ENCODE measurements at regions not wholly inside any gene's neighbourhood (a gene's known extent, or its start where the extent isn't known, plus 50 kb on each side); places are given as distances from the start of the nearest gene placed in this dataset.

- no peaks in the 10 kb centered on the region for H3K27me3 ChIP-seq (ENCODE audit: control insufficient read depth in 1 of 2, insufficient read depth in 2 of 2, low read length in 2 of 2)
- peaks cover 0 to 2% of the 10 kb centered on the region in 2 donors for H3K36me3 ChIP-seq (ENCODE audit: control insufficient read depth in 2 of 2, insufficient read depth in 2 of 2, low read length in 1 of 2)
- 67 to 74% methylated on average over 1 of the region's 1 CpG for WGBS, 2 donors
- H3K4me1 ChIP-seq (ENCODE audit: control insufficient read depth in 2 of 2, insufficient read depth in 2 of 2, low read length in 1 of 2): peaks cover 0 to 2% of the 10 kb centered on the region in 2 donors
- H3K9me3 ChIP-seq (ENCODE audit: control insufficient read depth in 2 of 2, insufficient read depth in 1 of 2, low read depth in 1 of 2, low read length in 1 of 2): no peaks in the 10 kb centered on the region
- H3K27ac ChIP-seq (ENCODE audit: low read depth in 2 of 2, low read length in 1 of 2): no peak overlapping the region
- H3K4me3 ChIP-seq (ENCODE audit: low read depth in 1 of 2, low read length in 2 of 2): no peak overlapping the region
Observed at GRCh38 chr2:212930556-212931260, 220.7 kb downstream of the IKZF2 start.

- peaks cover 0 to 2% of the 10 kb centered on the region in 2 donors for H3K4me1 ChIP-seq (ENCODE audit: control insufficient read depth in 2 of 2, insufficient read depth in 2 of 2, low read length in 1 of 2)
- H3K4me3 ChIP-seq (ENCODE audit: low read depth in 1 of 2, low read length in 2 of 2): no peak overlapping the region
- H3K27ac ChIP-seq (ENCODE audit: low read depth in 2 of 2, low read length in 1 of 2): peak overlapping the region in 1 of 2 donors; percentile 41
- 88 to 90% methylated on average over 3 of the region's 3 CpGs for WGBS, 2 donors
- H3K27me3 ChIP-seq (ENCODE audit: control insufficient read depth in 1 of 2, insufficient read depth in 2 of 2, low read length in 2 of 2): no peaks in the 10 kb centered on the region
- H3K9me3 ChIP-seq (ENCODE audit: control insufficient read depth in 2 of 2, insufficient read depth in 1 of 2, low read depth in 1 of 2, low read length in 1 of 2): no peaks in the 10 kb centered on the region
- peaks cover 0 to 2% of the 10 kb centered on the region in 2 donors for H3K36me3 ChIP-seq (ENCODE audit: control insufficient read depth in 2 of 2, insufficient read depth in 2 of 2, low read length in 1 of 2)
Observed at GRCh38 chr2:212929971-212930370, 221.4 kb downstream of the IKZF2 start.

- WGBS, 2 donors: 40 to 55% methylated on average over 2 of the region's 2 CpGs
- Histone ChIP-seq H3K27ac (ENCODE audit: low read depth in 2 of 2, low read length in 1 of 2) (no peak overlapping the region), H3K27me3 (ENCODE audit: control insufficient read depth in 1 of 2, insufficient read depth in 2 of 2, low read length in 2 of 2) (no peaks in the 10 kb centered on the region), H3K4me1 (ENCODE audit: control insufficient read depth in 2 of 2, insufficient read depth in 2 of 2, low read length in 1 of 2) (peaks cover 0 to 2% of the 10 kb centered on the region in 2 donors), H3K9me3 (ENCODE audit: control insufficient read depth in 2 of 2, insufficient read depth in 1 of 2, low read depth in 1 of 2, low read length in 1 of 2) (peaks cover 2 to 3% of the 10 kb centered on the region in 2 donors), H3K36me3 (ENCODE audit: control insufficient read depth in 2 of 2, insufficient read depth in 2 of 2, low read length in 1 of 2) (no peaks in the 10 kb centered on the region), H3K4me3 (ENCODE audit: low read depth in 1 of 2, low read length in 2 of 2) (no peak overlapping the region)
Observed at GRCh38 chr2:212929116-212929515, 222.3 kb downstream of the IKZF2 start.

GRCh38 chr2:212928681-212929080 is 222.7 kb downstream of the IKZF2 start:
- no peak overlapping the region for H3K4me3 ChIP-seq (ENCODE audit: low read depth in 1 of 2, low read length in 2 of 2)
- H3K36me3 ChIP-seq (ENCODE audit: control insufficient read depth in 2 of 2, insufficient read depth in 2 of 2, low read length in 1 of 2): no peaks in the 10 kb centered on the region
- WGBS, 2 donors: 53 to 68% methylated on average over 4 of the region's 4 CpGs
- H3K27me3 ChIP-seq (ENCODE audit: control insufficient read depth in 1 of 2, insufficient read depth in 2 of 2, low read length in 2 of 2): no peaks in the 10 kb centered on the region
- peaks cover 0 to 2% of the 10 kb centered on the region in 2 donors for H3K4me1 ChIP-seq (ENCODE audit: control insufficient read depth in 2 of 2, insufficient read depth in 2 of 2, low read length in 1 of 2)
- peaks cover 2 to 3% of the 10 kb centered on the region in 2 donors for H3K9me3 ChIP-seq (ENCODE audit: control insufficient read depth in 2 of 2, insufficient read depth in 1 of 2, low read depth in 1 of 2, low read length in 1 of 2)
- peak overlapping the region; percentile 69 to 91 for H3K27ac ChIP-seq (ENCODE audit: low read depth in 2 of 2, low read length in 1 of 2)

- Histone ChIP-seq H3K4me1 (ENCODE audit: control insufficient read depth in 2 of 2, insufficient read depth in 2 of 2, low read length in 1 of 2) (peaks cover 0 to 2% of the 10 kb centered on the region in 2 donors), H3K36me3 (ENCODE audit: control insufficient read depth in 2 of 2, insufficient read depth in 2 of 2, low read length in 1 of 2) (no peaks in the 10 kb centered on the region), H3K27me3 (ENCODE audit: control insufficient read depth in 1 of 2, insufficient read depth in 2 of 2, low read length in 2 of 2) (no peaks in the 10 kb centered on the region), H3K9me3 (ENCODE audit: control insufficient read depth in 2 of 2, insufficient read depth in 1 of 2, low read depth in 1 of 2, low read length in 1 of 2) (peaks cover 2 to 3% of the 10 kb centered on the region in 2 donors), H3K27ac (ENCODE audit: low read depth in 2 of 2, low read length in 1 of 2) (peak overlapping the region; percentile 53 to 77), H3K4me3 (ENCODE audit: low read depth in 1 of 2, low read length in 2 of 2) (no peak overlapping the region)
- WGBS, 2 donors: 44 to 55% methylated on average over 4 of the region's 4 CpGs
Observed at GRCh38 chr2:212926940-212927339, 224.5 kb downstream of the IKZF2 start.

- H3K9me3 ChIP-seq (ENCODE audit: control insufficient read depth in 2 of 2, insufficient read depth in 1 of 2, low read depth in 1 of 2, low read length in 1 of 2): peaks cover 2 to 3% of the 10 kb centered on the region in 2 donors
- H3K27ac ChIP-seq (ENCODE audit: low read depth in 2 of 2, low read length in 1 of 2): peak overlapping the region in 1 of 2 donors; percentile 27
- peaks cover 0 to 3% of the 10 kb centered on the region in 2 donors for H3K4me1 ChIP-seq (ENCODE audit: control insufficient read depth in 2 of 2, insufficient read depth in 2 of 2, low read length in 1 of 2)
- no peaks in the 10 kb centered on the region for H3K27me3 ChIP-seq (ENCODE audit: control insufficient read depth in 1 of 2, insufficient read depth in 2 of 2, low read length in 2 of 2)
- 73 to 84% methylated on average over 1 of the region's 1 CpG for WGBS, 2 donors
- H3K36me3 ChIP-seq (ENCODE audit: control insufficient read depth in 2 of 2, insufficient read depth in 2 of 2, low read length in 1 of 2): no peaks in the 10 kb centered on the region
- no peak overlapping the region for H3K4me3 ChIP-seq (ENCODE audit: low read depth in 1 of 2, low read length in 2 of 2)
Observed at GRCh38 chr2:212923393-212923792, 228.0 kb downstream of the IKZF2 start.

- WGBS, 2 donors: 76 to 77% methylated on average over 2 of the region's 2 CpGs
- Histone ChIP-seq H3K27ac (ENCODE audit: low read depth in 2 of 2, low read length in 1 of 2) (no peak overlapping the region), H3K4me3 (ENCODE audit: low read depth in 1 of 2, low read length in 2 of 2) (no peak overlapping the region), H3K4me1 (ENCODE audit: control insufficient read depth in 2 of 2, insufficient read depth in 2 of 2, low read length in 1 of 2) (peaks cover 0 to 2% of the 10 kb centered on the region in 2 donors), H3K9me3 (ENCODE audit: control insufficient read depth in 2 of 2, insufficient read depth in 1 of 2, low read depth in 1 of 2, low read length in 1 of 2) (peaks cover 2 to 3% of the 10 kb centered on the region in 2 donors), H3K36me3 (ENCODE audit: control insufficient read depth in 2 of 2, insufficient read depth in 2 of 2, low read length in 1 of 2) (no peaks in the 10 kb centered on the region), H3K27me3 (ENCODE audit: control insufficient read depth in 1 of 2, insufficient read depth in 2 of 2, low read length in 2 of 2) (no peaks in the 10 kb centered on the region)
Observed at GRCh38 chr2:212922701-212923100, 228.7 kb downstream of the IKZF2 start.

GRCh38 chr2:212921711-212922110 is 229.7 kb downstream of the IKZF2 start:
- no peaks in the 10 kb centered on the region for H3K36me3 ChIP-seq (ENCODE audit: control insufficient read depth in 2 of 2, insufficient read depth in 2 of 2, low read length in 1 of 2)
- peaks cover 0 to 2% of the 10 kb centered on the region in 2 donors for H3K4me1 ChIP-seq (ENCODE audit: control insufficient read depth in 2 of 2, insufficient read depth in 2 of 2, low read length in 1 of 2)

GRCh38 chr2:212921061-212921460 is 230.4 kb downstream of the IKZF2 start:
- Histone ChIP-seq H3K9me3 (ENCODE audit: control insufficient read depth in 2 of 2, insufficient read depth in 1 of 2, low read depth in 1 of 2, low read length in 1 of 2) (peaks cover 2 to 3% of the 10 kb centered on the region in 2 donors), H3K36me3 (ENCODE audit: control insufficient read depth in 2 of 2, insufficient read depth in 2 of 2, low read length in 1 of 2) (no peaks in the 10 kb centered on the region), H3K27ac (ENCODE audit: low read depth in 2 of 2, low read length in 1 of 2) (peak overlapping the region in 1 of 2 donors; percentile 78), H3K4me3 (ENCODE audit: low read depth in 1 of 2, low read length in 2 of 2) (no peak overlapping the region), H3K4me1 (ENCODE audit: control insufficient read depth in 2 of 2, insufficient read depth in 2 of 2, low read length in 1 of 2) (peaks cover 0 to 2% of the 10 kb centered on the region in 2 donors), H3K27me3 (ENCODE audit: control insufficient read depth in 1 of 2, insufficient read depth in 2 of 2, low read length in 2 of 2) (no peaks in the 10 kb centered on the region)
- WGBS, 2 donors: 69 to 73% methylated on average over 3 of the region's 3 CpGs

More at GRCh38 chr2:212921711-212922110, 229.7 kb downstream of the IKZF2 start:
- H3K27me3 ChIP-seq (ENCODE audit: control insufficient read depth in 1 of 2, insufficient read depth in 2 of 2, low read length in 2 of 2): no peaks in the 10 kb centered on the region
- H3K4me3 ChIP-seq (ENCODE audit: low read depth in 1 of 2, low read length in 2 of 2): no peak overlapping the region
- peaks cover 2 to 3% of the 10 kb centered on the region in 2 donors for H3K9me3 ChIP-seq (ENCODE audit: control insufficient read depth in 2 of 2, insufficient read depth in 1 of 2, low read depth in 1 of 2, low read length in 1 of 2)
- no peak overlapping the region for H3K27ac ChIP-seq (ENCODE audit: low read depth in 2 of 2, low read length in 1 of 2)

- Histone ChIP-seq H3K27ac (ENCODE audit: low read depth in 2 of 2, low read length in 1 of 2) (peak overlapping the region in 1 of 2 donors; percentile 71), H3K4me1 (ENCODE audit: control insufficient read depth in 2 of 2, insufficient read depth in 2 of 2, low read length in 1 of 2) (peaks cover 0 to 2% of the 10 kb centered on the region in 2 donors), H3K9me3 (ENCODE audit: control insufficient read depth in 2 of 2, insufficient read depth in 1 of 2, low read depth in 1 of 2, low read length in 1 of 2) (no peaks in the 10 kb centered on the region), H3K4me3 (ENCODE audit: low read depth in 1 of 2, low read length in 2 of 2) (no peak overlapping the region), H3K27me3 (ENCODE audit: control insufficient read depth in 1 of 2, insufficient read depth in 2 of 2, low read length in 2 of 2) (no peaks in the 10 kb centered on the region), H3K36me3 (ENCODE audit: control insufficient read depth in 2 of 2, insufficient read depth in 2 of 2, low read length in 1 of 2) (no peaks in the 10 kb centered on the region)
- WGBS, 2 donors: 54 to 58% methylated on average over 2 of the region's 2 CpGs
Observed at GRCh38 chr2:212919238-212919637, 232.2 kb downstream of the IKZF2 start.

All from esophagus (tissue), 2 donors.